Mesenchymal stem cell (in vitro differentiated cells and primary cell): ENCODE measurements at regions not wholly inside any gene's neighbourhood (a gene's known extent, or its start where the extent isn't known, plus 50 kb on each side); places are given as distances from the start of the nearest gene placed in this dataset.

Source experiments
- DNase-seq: peaks from one replicate; pipeline ENCODE4 v3.0.0-alpha.2; 2013
- H2AFZ ChIP-seq: one replicate; pipeline ENCODE4 v1.6.1; 2013; ENCODE audit warnings: low read depth, mild to moderate bottlenecking, control low read depth, inconsistent platforms, low read length, moderate library complexity
- H2AK5ac ChIP-seq: 2 replicates; pipeline ENCODE4 v1.6.1; 2013; ENCODE audit warnings: low read length, moderate library complexity, mild to moderate bottlenecking, inconsistent platforms; ENCODE audit not compliant: severe bottlenecking
- H2BK120ac ChIP-seq: one replicate; pipeline ENCODE4 v1.6.1; 2013; ENCODE audit warnings: low read depth, mild to moderate bottlenecking, inconsistent platforms, low read length, moderate library complexity
- H2BK12ac ChIP-seq, 2 experiments: one replicate each; pipeline ENCODE4 v1.6.1; 2013; ENCODE audit warnings: inconsistent platforms in 2 of 2, low read length in 2 of 2, mild to moderate bottlenecking in 2 of 2, moderate library complexity in 2 of 2, control low read depth in 1 of 2
- H2BK15ac ChIP-seq: one replicate; pipeline ENCODE4 v1.6.1; 2013; ENCODE audit warnings: mild to moderate bottlenecking, low read depth, inconsistent platforms; ENCODE audit not compliant: poor library complexity, severe bottlenecking
- H2BK5ac ChIP-seq: 2 replicates; pipeline ENCODE4 v1.6.1; 2013; ENCODE audit warnings: low read depth, mild to moderate bottlenecking, low read length, control low read depth, inconsistent platforms; ENCODE audit not compliant: poor library complexity, severe bottlenecking
- H3K14ac ChIP-seq, 2 experiments: one replicate each; pipeline ENCODE4 v1.6.1; 2013; ENCODE audit warnings: inconsistent platforms in 2 of 2, low read length in 2 of 2, control low read depth in 1 of 2, mild to moderate bottlenecking in 1 of 2, moderate library complexity in 1 of 2
- H3K18ac ChIP-seq, 2 experiments: one replicate each; pipeline ENCODE4 v1.6.1; 2013; ENCODE audit warnings: inconsistent platforms in 2 of 2, low read length in 2 of 2, control low read depth in 1 of 2, low read depth in 1 of 2, mild to moderate bottlenecking in 1 of 2
- H3K23ac ChIP-seq, 2 experiments: one replicate each; pipeline ENCODE4 v1.6.1; 2013; ENCODE audit warnings: inconsistent platforms in 2 of 2, low read length in 2 of 2, mild to moderate bottlenecking in 2 of 2, moderate library complexity in 2 of 2, control low read depth in 1 of 2
- H3K27ac ChIP-seq: 2 replicates; pipeline ENCODE4 v1.5.1; 2013; ENCODE audit warnings: mild to moderate bottlenecking, moderate library complexity, low read length, control low read depth, inconsistent platforms; ENCODE audit not compliant: poor library complexity, severe bottlenecking
- H3K27me3 ChIP-seq, 2 experiments: 2 replicates each; pipeline versions ENCODE4 v1.6.1 to v1.7.0; 2013; ENCODE audit warnings: low read length in 2 of 2, mild to moderate bottlenecking in 2 of 2, moderate library complexity in 2 of 2, control low read depth in 1 of 2, inconsistent platforms in 1 of 2; ENCODE audit not compliant: control insufficient read depth in 1 of 2, insufficient read depth in 1 of 2
- H3K36me3 ChIP-seq, 2 experiments: 2 replicates each; pipeline versions ENCODE4 v1.6.1 to v1.7.0; 2013; ENCODE audit warnings: low read length in 2 of 2, control low read depth in 1 of 2, inconsistent platforms in 1 of 2, low read depth in 1 of 2, mild to moderate bottlenecking in 1 of 2; ENCODE audit not compliant: insufficient read depth in 2 of 2, control insufficient read depth in 1 of 2
- H3K4ac ChIP-seq, 2 experiments: one replicate each; pipeline ENCODE4 v1.6.1; 2013; ENCODE audit warnings: inconsistent platforms in 2 of 2, low read length in 2 of 2, mild to moderate bottlenecking in 2 of 2, moderate library complexity in 2 of 2, control low read depth in 1 of 2, low read depth in 1 of 2
- H3K4me1 ChIP-seq: 2 replicates; pipeline ENCODE4 v1.6.1; 2013; ENCODE audit warnings: low read depth, low read length, control low read depth; ENCODE audit not compliant: control insufficient read depth, insufficient read depth
- H3K4me2 ChIP-seq: 2 replicates; pipeline ENCODE4 v1.6.1; 2013; ENCODE audit warnings: low read length, mild to moderate bottlenecking, inconsistent platforms; ENCODE audit not compliant: poor library complexity, severe bottlenecking
- H3K4me3 ChIP-seq, 2 experiments: 2 replicates each; pipeline versions ENCODE4 v1.5.1 to v1.7.0; 2013; ENCODE audit warnings: low read length in 2 of 2, mild to moderate bottlenecking in 2 of 2, control low read depth in 1 of 2, low read depth in 1 of 2; ENCODE audit not compliant: insufficient read depth in 1 of 2
- H3K79me1 ChIP-seq: replicated peaks from 2 replicates; pipeline ENCODE4 v1.6.1; 2013; ENCODE audit warnings: mild to moderate bottlenecking, control low read depth, low read length, inconsistent platforms; ENCODE audit not compliant: poor library complexity, severe bottlenecking
- H3K9ac ChIP-seq: 2 replicates; pipeline ENCODE4 v1.7.0; 2013; ENCODE audit warnings: mild to moderate bottlenecking, low read length, moderate library complexity
- H3K9me3 ChIP-seq: 2 replicates; pipeline ENCODE4 v1.7.0; 2013; ENCODE audit warnings: mild to moderate bottlenecking, low read length; ENCODE audit not compliant: control insufficient read depth
- H4K8ac ChIP-seq: one replicate; pipeline ENCODE4 v1.6.1; 2013; ENCODE audit warnings: inconsistent platforms, mild to moderate bottlenecking, low read length, moderate library complexity
- H4K91ac ChIP-seq: one replicate; pipeline ENCODE4 v1.6.1; 2013; ENCODE audit warnings: mild to moderate bottlenecking, low read length, inconsistent platforms
- WGBS: methylation state at CpG from one replicate; pipeline ENCODE4 v1.1.7; 2013; ENCODE audit warnings: mixed read lengths; 5-methylcytosine and 5-hydroxymethylcytosine counted together

DNA sequence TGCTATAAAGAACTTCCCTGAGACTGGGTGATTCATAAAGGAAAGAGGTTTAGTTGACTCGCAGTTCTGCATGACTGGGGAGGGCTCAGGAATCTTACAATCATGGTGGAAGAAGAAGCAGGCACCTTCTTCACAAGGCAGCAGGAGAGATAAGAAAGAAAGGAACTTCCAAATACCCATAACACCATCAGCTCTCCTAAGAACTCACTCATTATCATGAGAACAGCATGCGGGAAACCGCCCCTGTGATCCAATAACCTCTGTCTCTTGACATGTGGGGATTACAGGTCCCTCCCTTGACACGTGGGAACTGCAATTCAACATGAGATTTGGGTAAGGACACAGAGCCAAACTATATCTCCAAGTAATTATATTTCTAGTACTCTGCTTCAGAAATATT, 163.8 kb upstream of the CDH20 start:
- H3K27me3 ChIP-seq: no peaks in the 10 kb centered on the region
- 82% methylated on average over 4 of the region's 4 CpGs for WGBS
- H3K23ac ChIP-seq: no peak overlapping the region
- no peak overlapping the region for H3K14ac ChIP-seq
- no peak overlapping the region for H3K18ac ChIP-seq
- H3K4me3 ChIP-seq: no peak overlapping the region
- H2BK120ac ChIP-seq: no peak overlapping the region
- H3K4me1 ChIP-seq: no peaks in the 10 kb centered on the region
- H2BK12ac ChIP-seq: no peak overlapping the region
- no peaks in the 10 kb centered on the region for H3K9me3 ChIP-seq
- no peak overlapping the region for H2AK5ac ChIP-seq
- no peak overlapping the region for H2BK15ac ChIP-seq
- no peak overlapping the region for H3K27ac ChIP-seq
- H4K91ac ChIP-seq: no peak overlapping the region
- H3K4me2 ChIP-seq: no peak overlapping the region
- no peak overlapping the region for H2BK5ac ChIP-seq
- no peak overlapping the region for H4K8ac ChIP-seq
- no peak overlapping the region for H2AFZ ChIP-seq
- H3K79me1 ChIP-seq: no peaks in the 10 kb centered on the region
- no peak overlapping the region for H3K9ac ChIP-seq
- no peak overlapping the region for H3K4ac ChIP-seq
- H3K36me3 ChIP-seq: no peaks in the 10 kb centered on the region
- no peak for DNase-seq

DNA sequence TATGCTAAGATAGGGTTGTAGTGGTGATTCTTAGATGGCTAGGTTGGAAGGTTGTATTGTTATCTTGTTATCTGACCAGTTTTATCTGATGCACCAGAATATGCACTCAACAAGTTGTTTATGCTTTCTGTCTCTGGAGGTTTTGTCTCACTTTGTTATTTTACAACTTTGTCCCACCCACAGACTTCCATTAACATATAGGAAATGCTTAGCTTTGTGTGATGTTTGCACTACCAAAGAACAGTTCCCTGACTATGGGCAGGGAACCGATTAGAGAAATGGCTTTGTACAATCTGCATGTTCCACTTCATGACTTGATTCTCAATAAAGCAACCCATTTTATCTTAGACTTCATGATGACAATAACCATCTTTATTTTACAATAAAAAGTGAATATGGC, 160.6 kb upstream of the CDH20 start:
- WGBS: 89% methylated on average over 1 of the region's 1 CpG
- no peak overlapping the region for H2AFZ ChIP-seq

DNA sequence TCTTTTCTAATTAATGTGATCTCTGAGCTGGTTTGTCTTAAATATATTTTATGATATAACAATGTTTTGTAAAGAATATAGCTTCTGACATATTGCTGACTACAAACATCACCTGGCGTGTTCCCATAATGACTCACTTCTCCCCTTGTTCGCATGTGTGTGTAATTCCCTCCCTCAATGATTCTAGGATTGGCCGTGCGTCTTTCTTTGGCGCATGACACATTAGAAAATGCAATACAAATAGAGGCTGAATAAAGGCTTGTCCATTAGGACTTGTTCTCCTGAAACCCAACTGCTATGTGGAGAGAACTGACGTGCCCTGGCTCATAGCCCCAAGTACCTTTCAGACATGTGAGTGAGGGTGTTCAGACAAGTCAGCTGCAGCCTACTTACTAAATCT, 159.7 kb upstream of the CDH20 start:
- no peaks in the 10 kb centered on the region for H3K79me1 ChIP-seq
- no peaks in the 10 kb centered on the region for H3K4me1 ChIP-seq
- 91% methylated on average over 6 of the region's 6 CpGs for WGBS
- no peak overlapping the region for H2BK15ac ChIP-seq
- no peak overlapping the region for H2AK5ac ChIP-seq
- no peak overlapping the region for H4K91ac ChIP-seq
- no peak overlapping the region for H4K8ac ChIP-seq
- no peak overlapping the region for H3K18ac ChIP-seq
- peaks cover 4% of the 10 kb centered on the region for H3K9me3 ChIP-seq
- H3K4me2 ChIP-seq: no peak overlapping the region
- DNase-seq: no peak
- no peak overlapping the region for H2AFZ ChIP-seq
- no peak overlapping the region for H3K4ac ChIP-seq
- H3K9ac ChIP-seq: no peak overlapping the region
- H3K23ac ChIP-seq: no peak overlapping the region
- no peak overlapping the region for H3K27ac ChIP-seq
- no peak overlapping the region for H2BK12ac ChIP-seq
- no peak overlapping the region for H3K14ac ChIP-seq
- no peaks in the 10 kb centered on the region for H3K36me3 ChIP-seq
- H3K4me3 ChIP-seq: no peak overlapping the region
- H2BK5ac ChIP-seq: no peak overlapping the region
- H2BK120ac ChIP-seq: no peak overlapping the region
- H3K27me3 ChIP-seq: no peaks in the 10 kb centered on the region

More for the DNA sequence above, 160.6 kb upstream of the CDH20 start:
- Histone ChIP-seq H3K4me1 (no peaks in the 10 kb centered on the region), H3K4me2 (no peak overlapping the region), H3K4ac (no peak overlapping the region), H3K27me3 (no peaks in the 10 kb centered on the region), H2BK15ac (no peak overlapping the region), H2BK12ac (no peak overlapping the region), H3K9me3 (peaks cover 4% of the 10 kb centered on the region), H4K8ac (no peak overlapping the region), H3K23ac (no peak overlapping the region), H3K14ac (no peak overlapping the region), H3K18ac (no peak overlapping the region), H3K4me3 (no peak overlapping the region), H3K36me3 (no peaks in the 10 kb centered on the region), H2AK5ac (no peak overlapping the region), H2BK120ac (no peak overlapping the region), H3K9ac (no peak overlapping the region), H3K27ac (no peak overlapping the region), H3K79me1 (no peaks in the 10 kb centered on the region), H4K91ac (no peak overlapping the region), H2BK5ac (no peak overlapping the region)
- no peak for DNase-seq

DNA sequence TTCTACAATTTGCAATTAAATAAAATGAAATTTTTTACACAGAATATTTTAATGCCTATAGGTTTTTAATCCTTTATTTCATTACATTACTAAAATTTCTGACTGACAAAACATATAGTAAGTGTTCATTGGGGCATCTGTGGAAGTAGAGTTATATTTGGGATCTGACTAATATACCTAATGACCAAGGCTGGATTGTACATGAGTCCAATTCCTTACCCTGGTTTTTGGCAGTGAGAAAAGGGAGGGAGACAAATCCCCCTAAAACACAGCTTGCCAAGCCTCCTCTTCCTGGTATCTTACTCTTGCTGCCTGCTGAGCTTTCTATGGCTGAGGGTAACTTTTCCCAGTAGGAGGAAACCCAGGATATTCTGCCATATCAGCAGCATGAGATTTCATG, 149.4 kb upstream of the CDH20 start:
- Histone ChIP-seq H3K9ac (no peak overlapping the region), H3K27me3 (no peaks in the 10 kb centered on the region), H3K14ac (no peak overlapping the region), H2BK5ac (no peak overlapping the region), H4K8ac (no peak overlapping the region), H3K18ac (no peak overlapping the region), H2BK15ac (no peak overlapping the region), H2BK120ac (no peak overlapping the region), H3K4me2 (no peak overlapping the region), H4K91ac (no peak overlapping the region), H2AFZ (no peak overlapping the region), H2AK5ac (no peak overlapping the region), H3K4me3 (no peak overlapping the region), H3K4ac (no peak overlapping the region), H3K79me1 (no peaks in the 10 kb centered on the region), H3K9me3 (no peaks in the 10 kb centered on the region), H3K4me1 (no peaks in the 10 kb centered on the region), H2BK12ac (no peak overlapping the region), H3K27ac (no peak overlapping the region), H3K23ac (no peak overlapping the region), H3K36me3 (no peaks in the 10 kb centered on the region)
- no peak for DNase-seq
